ENCODE measurements at regions not wholly inside any gene's neighbourhood (a gene's known extent, or its start where the extent isn't known, plus 50 kb on each side); places are given as distances from the start of the nearest gene placed in this dataset.

DNA sequence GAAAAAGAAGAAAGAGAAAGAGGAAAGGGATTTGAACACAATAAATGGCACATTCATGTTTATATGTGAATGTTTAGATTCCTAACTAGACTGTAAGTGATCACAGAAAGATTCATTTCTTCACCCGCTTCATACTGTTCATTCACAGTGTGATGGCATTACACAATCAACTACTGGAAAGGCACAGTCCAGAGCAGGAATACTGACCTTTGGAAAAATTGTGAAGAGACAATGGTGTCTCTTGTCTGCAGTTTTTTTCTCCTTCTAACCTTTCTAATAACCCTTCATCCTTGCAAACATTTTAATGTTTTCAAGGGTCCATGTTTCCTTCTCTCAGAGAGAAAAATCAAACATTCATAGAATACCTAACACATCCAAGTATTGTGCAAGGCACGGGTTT lies 180.9 kb upstream of the SOX14 start:
- TF ChIP-seq, protein P1, sequence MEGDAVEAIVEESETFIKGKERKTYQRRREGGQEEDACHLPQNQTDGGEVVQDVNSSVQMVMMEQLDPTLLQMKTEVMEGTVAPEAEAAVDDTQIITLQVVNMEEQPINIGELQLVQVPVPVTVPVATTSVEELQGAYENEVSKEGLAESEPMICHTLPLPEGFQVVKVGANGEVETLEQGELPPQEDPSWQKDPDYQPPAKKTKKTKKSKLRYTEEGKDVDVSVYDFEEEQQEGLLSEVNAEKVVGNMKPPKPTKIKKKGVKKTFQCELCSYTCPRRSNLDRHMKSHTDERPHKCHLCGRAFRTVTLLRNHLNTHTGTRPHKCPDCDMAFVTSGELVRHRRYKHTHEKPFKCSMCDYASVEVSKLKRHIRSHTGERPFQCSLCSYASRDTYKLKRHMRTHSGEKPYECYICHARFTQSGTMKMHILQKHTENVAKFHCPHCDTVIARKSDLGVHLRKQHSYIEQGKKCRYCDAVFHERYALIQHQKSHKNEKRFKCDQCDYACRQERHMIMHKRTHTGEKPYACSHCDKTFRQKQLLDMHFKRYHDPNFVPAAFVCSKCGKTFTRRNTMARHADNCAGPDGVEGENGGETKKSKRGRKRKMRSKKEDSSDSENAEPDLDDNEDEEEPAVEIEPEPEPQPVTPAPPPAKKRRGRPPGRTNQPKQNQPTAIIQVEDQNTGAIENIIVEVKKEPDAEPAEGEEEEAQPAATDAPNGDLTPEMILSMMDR (IDR thresholded peaks at IDR 0.05; ENCODE audit: insufficient read depth, low read depth, low read length) = no peak
- TF ChIP-seq EZH2 (IDR thresholded peaks at IDR 0.05; ENCODE audit: insufficient read depth, low read length) = no peak
